Smooth muscle cell (in vitro differentiated cells): ENCODE measurements at regions not wholly inside any gene's neighbourhood (a gene's known extent, or its start where the extent isn't known, plus 50 kb on each side); places are given as distances from the start of the nearest gene placed in this dataset.

Source experiments
- DNase-seq: peaks from one replicate; lab custom pipeline; 2025; ENCODE audit not compliant: unreplicated experiment; lab: John Stamatoyannopoulos, UW
- H2AFZ ChIP-seq: fragments of 200-600 bp; sonication (generic); 2 replicates; pipeline ENCODE4 v1.6.0; 2016; ENCODE audit warnings: antibody characterized with exemption, low read depth, mild to moderate bottlenecking
- H3F3A ChIP-seq: fragments of 200-600 bp; sonication (generic); 2 replicates; pipeline ENCODE4 v1.6.0; 2017; ENCODE audit warnings: antibody characterized with exemption, low read depth
- H3K27ac ChIP-seq: fragments of 200-600 bp; sonication (generic); 2 replicates; pipeline ENCODE4 v1.5.1; 2016; ENCODE audit warnings: low read depth, mild to moderate bottlenecking
- H3K27me3 ChIP-seq: fragments of 200-600 bp; sonication (generic); 2 replicates; pipeline ENCODE4 v1.6.1; 2016; ENCODE audit warnings: low read depth, mild to moderate bottlenecking
- H3K36me3 ChIP-seq: fragments of 200-600 bp; sonication (generic); 2 replicates; pipeline ENCODE4 v1.5.1; 2016; ENCODE audit warnings: low read depth
- H3K4me1 ChIP-seq: fragments of 200-600 bp; sonication (generic); 2 replicates; pipeline ENCODE4 v1.5.1; 2016; ENCODE audit warnings: low read depth
- H3K4me2 ChIP-seq: fragments of 200-600 bp; sonication (generic); 2 replicates; pipeline ENCODE4 v1.6.0; 2016; ENCODE audit warnings: mild to moderate bottlenecking
- H3K4me3 ChIP-seq: fragments of 200-600 bp; sonication (generic); 2 replicates; pipeline ENCODE4 v1.5.1; 2016; ENCODE audit warnings: mild to moderate bottlenecking
- H3K79me2 ChIP-seq: fragments of 200-600 bp; sonication (generic); 2 replicates; pipeline ENCODE4 v1.6.0; 2016; ENCODE audit warnings: low read depth, mild to moderate bottlenecking
- H3K9ac ChIP-seq: fragments of 200-600 bp; sonication (generic); 2 replicates; pipeline ENCODE4 v1.6.0; 2016; ENCODE audit warnings: low read depth
- H3K9me3 ChIP-seq: fragments of 200-600 bp; sonication (generic); replicated peaks from 2 replicates; pipeline ENCODE4 v1.5.1; 2016; ENCODE audit warnings: low read depth
- H4K20me1 ChIP-seq: fragments of 200-600 bp; sonication (generic); 2 replicates; pipeline ENCODE4 v1.6.0; 2016; ENCODE audit warnings: low read depth
- WGBS: methylation state at CpG from one replicate; pipeline ENCODE4 v1.1.7; 2016; ENCODE audit warnings: low lambda C conversion rate; 5-methylcytosine and 5-hydroxymethylcytosine counted together
- TF ChIP-seq, protein P1 (sequence below): fragments of 200-600 bp; sonication (generic); IDR thresholded peaks from 2 replicates; pipeline ENCODE4 v1.5.1; 2017; ENCODE audit warnings: borderline replicate concordance, mild to moderate bottlenecking, antibody characterized with exemption; ENCODE audit not compliant: insufficient read depth, poor library complexity, severe bottlenecking

GRCh38 chr12:86627001-86627400, 370.8 kb upstream of the MGAT4C start:
- Histone ChIP-seq H3K9me3 (no peaks in the 10 kb centered on the region), H3K4me3 (no peak overlapping the region), H3K4me1 (no peaks in the 10 kb centered on the region), H3K27ac (no peak overlapping the region), H3K4me2 (no peak overlapping the region), H3K36me3 (no peaks in the 10 kb centered on the region), H2AFZ (no peak overlapping the region), H3K9ac (no peak overlapping the region), H4K20me1 (no peaks in the 10 kb centered on the region), H3K79me2 (no peaks in the 10 kb centered on the region), H3F3A (no peaks in the 10 kb centered on the region), H3K27me3 (no peaks in the 10 kb centered on the region)
- DNase-seq: no peak
- WGBS: 79% methylated on average over 3 of the region's 3 CpGs
- TF ChIP-seq, protein P1, sequence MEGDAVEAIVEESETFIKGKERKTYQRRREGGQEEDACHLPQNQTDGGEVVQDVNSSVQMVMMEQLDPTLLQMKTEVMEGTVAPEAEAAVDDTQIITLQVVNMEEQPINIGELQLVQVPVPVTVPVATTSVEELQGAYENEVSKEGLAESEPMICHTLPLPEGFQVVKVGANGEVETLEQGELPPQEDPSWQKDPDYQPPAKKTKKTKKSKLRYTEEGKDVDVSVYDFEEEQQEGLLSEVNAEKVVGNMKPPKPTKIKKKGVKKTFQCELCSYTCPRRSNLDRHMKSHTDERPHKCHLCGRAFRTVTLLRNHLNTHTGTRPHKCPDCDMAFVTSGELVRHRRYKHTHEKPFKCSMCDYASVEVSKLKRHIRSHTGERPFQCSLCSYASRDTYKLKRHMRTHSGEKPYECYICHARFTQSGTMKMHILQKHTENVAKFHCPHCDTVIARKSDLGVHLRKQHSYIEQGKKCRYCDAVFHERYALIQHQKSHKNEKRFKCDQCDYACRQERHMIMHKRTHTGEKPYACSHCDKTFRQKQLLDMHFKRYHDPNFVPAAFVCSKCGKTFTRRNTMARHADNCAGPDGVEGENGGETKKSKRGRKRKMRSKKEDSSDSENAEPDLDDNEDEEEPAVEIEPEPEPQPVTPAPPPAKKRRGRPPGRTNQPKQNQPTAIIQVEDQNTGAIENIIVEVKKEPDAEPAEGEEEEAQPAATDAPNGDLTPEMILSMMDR: no peak

GRCh38 chr12:86623267-86623666, 367.1 kb upstream of the MGAT4C start:
- no peaks in the 10 kb centered on the region for H3K36me3 ChIP-seq
- no peaks in the 10 kb centered on the region for H3K4me1 ChIP-seq
- H3K27me3 ChIP-seq: no peaks in the 10 kb centered on the region
- TF ChIP-seq, protein P1: no peak
- no peaks in the 10 kb centered on the region for H4K20me1 ChIP-seq
- H3K79me2 ChIP-seq: no peaks in the 10 kb centered on the region
- no peak overlapping the region for H2AFZ ChIP-seq
- H3K9me3 ChIP-seq: no peaks in the 10 kb centered on the region
- DNase-seq: no peak
- H3K4me3 ChIP-seq: no peak overlapping the region
- WGBS: 75% methylated on average over 1 of the region's 1 CpG
- no peak overlapping the region for H3K27ac ChIP-seq
- H3K9ac ChIP-seq: no peak overlapping the region
- no peak overlapping the region for H3K4me2 ChIP-seq
- H3F3A ChIP-seq: no peaks in the 10 kb centered on the region

GRCh38 chr12:86621957-86622356, 365.8 kb upstream of the MGAT4C start:
- Histone ChIP-seq H3K9ac (no peak overlapping the region), H3K9me3 (no peaks in the 10 kb centered on the region), H3K4me2 (no peak overlapping the region), H3K27ac (no peak overlapping the region), H4K20me1 (no peaks in the 10 kb centered on the region), H3K4me1 (no peaks in the 10 kb centered on the region), H3K4me3 (no peak overlapping the region), H3K27me3 (no peaks in the 10 kb centered on the region), H2AFZ (no peak overlapping the region), H3K79me2 (no peaks in the 10 kb centered on the region), H3K36me3 (no peaks in the 10 kb centered on the region), H3F3A (no peaks in the 10 kb centered on the region)
- TF ChIP-seq, protein P1: no peak
- WGBS: 74% methylated on average over 2 of the region's 2 CpGs
- DNase-seq: no peak

DNA sequence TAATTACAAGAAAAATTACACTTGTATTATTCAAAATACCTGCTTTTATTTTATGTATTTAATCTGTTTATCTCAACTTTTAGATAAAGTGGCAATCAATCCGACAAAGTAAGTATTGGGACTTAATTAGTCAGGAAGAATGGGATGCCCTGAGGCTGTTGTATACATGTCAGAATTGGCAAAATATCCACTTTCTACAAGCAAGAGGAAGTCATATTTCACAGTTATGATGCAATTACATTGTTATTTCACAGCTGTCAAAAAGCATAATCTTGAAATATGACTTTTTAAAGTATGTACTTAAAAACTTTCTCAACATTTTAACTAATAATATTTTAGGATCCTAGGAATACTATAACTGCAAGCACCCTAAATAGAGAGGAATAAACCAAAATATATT, 357.1 kb upstream of the MGAT4C start:
- Histone ChIP-seq H2AFZ (no peak overlapping the region), H3K9ac (no peak overlapping the region), H3K4me3 (no peak overlapping the region), H3K27me3 (no peaks in the 10 kb centered on the region), H3K4me1 (no peaks in the 10 kb centered on the region), H3K4me2 (no peak overlapping the region), H3K9me3 (no peaks in the 10 kb centered on the region), H3K79me2 (no peaks in the 10 kb centered on the region), H3K27ac (no peak overlapping the region), H3F3A (no peaks in the 10 kb centered on the region), H4K20me1 (no peaks in the 10 kb centered on the region), H3K36me3 (no peaks in the 10 kb centered on the region)
- TF ChIP-seq, protein P1: no peak
- WGBS: 77% methylated on average over 1 of the region's 1 CpG
- no peak for DNase-seq
